Upper lobe of left lung (tissue), 4 donors: ENCODE measurements at regions not wholly inside any gene's neighbourhood (a gene's known extent, or its start where the extent isn't known, plus 50 kb on each side); places are given as distances from the start of the nearest gene placed in this dataset.

Source experiments
- CTCF ChIP-seq, 6 experiments: fragments of 450-650 bp in 4 of 6; fragments of 200-600 bp in 2 of 6; sonication (generic) in 2 of 6; IDR thresholded peaks; one replicate each; pipeline ENCODE4 v1.5.1; 2016 to 2019; ENCODE audit warnings: antibody characterized with exemption in 6 of 6
- EP300 ChIP-seq, 4 donors: sonication (generic); formaldehyde crosslinking; IDR thresholded peaks; one replicate each; pipeline ENCODE4 v1.5.1; 2017; ENCODE audit warnings: antibody characterized with exemption in 4 of 4, control low read depth in 2 of 4
- POLR2AphosphoS5 ChIP-seq, 2 donors: sonication (generic); formaldehyde crosslinking; IDR thresholded peaks; one replicate each; pipeline ENCODE4 v1.5.1; 2017; ENCODE audit warnings: antibody characterized with exemption in 2 of 2

GRCh38 chr2:204472375-204472774 is 72.9 kb upstream of the PARD3B start:
- TF ChIP-seq CTCF (IDR thresholded peaks at IDR 0.05), result no peak
- TF ChIP-seq POLR2AphosphoS5 (IDR thresholded peaks at IDR 0.05), result no peak
- no peak for TF ChIP-seq EP300 (IDR thresholded peaks at IDR 0.05)
